GM13977 (cell line): ENCODE measurements at regions not wholly inside any gene's neighbourhood (a gene's known extent, or its start where the extent isn't known, plus 50 kb on each side); places are given as distances from the start of the nearest gene placed in this dataset.

ENCODE experiments used
- DNase-seq: peaks from one replicate; pipeline ENCODE4 v3.0.0; 2012; ENCODE audit warnings: low spot score
- in situ Hi-C: fragments of 300-500 bp; cut with MboI; formaldehyde crosslinking; loops from one replicate; pipeline ENCODE4 v1.12.0; 2022; ENCODE audit warnings: low sequenced_read_pairs, low pct_unique_long_range_greater_than_20kb, mixed read lengths, inconsistent platforms; ENCODE audit not compliant: unreplicated experiment
- TF ChIP-seq, protein P1 (sequence below): IDR thresholded peaks from 2 replicates; pipeline ENCODE4 v1.5.1; 2012; ENCODE audit warnings: mild to moderate bottlenecking, control low read depth; ENCODE audit not compliant: insufficient read depth; ENCODE audit errors: extremely low read depth, missing control alignments

DNA sequence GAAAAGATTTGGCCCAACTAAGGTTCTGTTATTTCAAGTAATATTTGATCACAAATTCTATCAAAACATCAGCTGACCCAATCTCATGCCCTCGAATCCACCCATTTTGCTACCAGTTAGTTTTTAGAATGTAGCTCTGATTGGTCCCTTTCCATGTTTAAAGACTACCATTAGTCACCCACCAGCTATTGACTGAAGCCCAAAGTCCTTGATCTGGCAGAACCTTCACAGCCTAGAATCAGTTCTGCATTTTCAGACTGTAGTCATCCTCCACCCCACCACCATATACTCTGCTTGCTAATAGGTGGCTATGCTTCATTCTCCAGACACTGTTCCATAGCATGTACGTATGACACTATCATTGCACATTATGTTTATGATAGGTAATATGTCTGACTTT lies 182.2 kb upstream of the TARS1 start:
- DNase-seq: no peak
- in situ Hi-C loops: no loop called here
- TF ChIP-seq, protein P1, sequence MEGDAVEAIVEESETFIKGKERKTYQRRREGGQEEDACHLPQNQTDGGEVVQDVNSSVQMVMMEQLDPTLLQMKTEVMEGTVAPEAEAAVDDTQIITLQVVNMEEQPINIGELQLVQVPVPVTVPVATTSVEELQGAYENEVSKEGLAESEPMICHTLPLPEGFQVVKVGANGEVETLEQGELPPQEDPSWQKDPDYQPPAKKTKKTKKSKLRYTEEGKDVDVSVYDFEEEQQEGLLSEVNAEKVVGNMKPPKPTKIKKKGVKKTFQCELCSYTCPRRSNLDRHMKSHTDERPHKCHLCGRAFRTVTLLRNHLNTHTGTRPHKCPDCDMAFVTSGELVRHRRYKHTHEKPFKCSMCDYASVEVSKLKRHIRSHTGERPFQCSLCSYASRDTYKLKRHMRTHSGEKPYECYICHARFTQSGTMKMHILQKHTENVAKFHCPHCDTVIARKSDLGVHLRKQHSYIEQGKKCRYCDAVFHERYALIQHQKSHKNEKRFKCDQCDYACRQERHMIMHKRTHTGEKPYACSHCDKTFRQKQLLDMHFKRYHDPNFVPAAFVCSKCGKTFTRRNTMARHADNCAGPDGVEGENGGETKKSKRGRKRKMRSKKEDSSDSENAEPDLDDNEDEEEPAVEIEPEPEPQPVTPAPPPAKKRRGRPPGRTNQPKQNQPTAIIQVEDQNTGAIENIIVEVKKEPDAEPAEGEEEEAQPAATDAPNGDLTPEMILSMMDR: no peak

DNA sequence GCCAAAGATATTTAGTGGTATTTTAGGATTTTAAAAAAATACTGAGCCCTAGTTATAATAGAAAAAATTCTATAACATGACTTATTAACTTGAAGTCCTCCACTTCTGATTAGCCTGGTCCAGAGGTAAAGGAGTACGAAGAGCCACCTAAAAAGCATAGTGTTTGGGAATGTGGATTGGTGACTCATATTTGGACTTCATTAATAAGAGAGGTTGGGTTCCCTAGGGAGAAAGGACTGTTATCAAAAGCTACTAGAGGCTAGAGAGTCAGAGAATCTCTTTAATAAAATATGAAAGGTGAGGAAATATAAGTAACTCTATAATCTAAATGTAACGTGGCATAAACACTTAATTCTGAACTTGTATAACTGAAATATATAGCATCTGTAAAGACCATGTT lies 180.7 kb upstream of the TARS1 start:
- no peak for DNase-seq
- TF ChIP-seq, protein P1: no peak
- in situ Hi-C loops: no loop called here

DNA sequence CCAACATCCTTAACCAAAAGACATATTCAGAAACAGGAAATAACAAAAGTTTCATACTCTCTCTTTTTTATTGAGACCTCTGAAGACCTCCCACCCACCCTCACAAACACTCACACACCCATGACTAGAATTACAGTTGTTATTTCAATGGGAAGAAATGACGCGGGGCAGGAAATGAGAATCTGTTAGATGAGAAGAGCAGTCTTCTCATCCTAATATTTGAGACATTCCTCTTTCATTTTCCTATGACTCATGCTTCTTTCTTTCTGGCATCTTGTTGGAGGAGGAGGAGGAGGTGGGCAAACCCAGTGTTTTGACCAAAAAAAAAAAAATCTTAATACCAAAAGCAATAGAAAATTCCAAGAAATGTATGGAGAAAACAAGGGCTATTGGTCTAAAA lies 179.5 kb upstream of the TARS1 start:
- in situ Hi-C loops: no loop called here
- TF ChIP-seq, protein P1: no peak
- DNase-seq: no peak

DNA sequence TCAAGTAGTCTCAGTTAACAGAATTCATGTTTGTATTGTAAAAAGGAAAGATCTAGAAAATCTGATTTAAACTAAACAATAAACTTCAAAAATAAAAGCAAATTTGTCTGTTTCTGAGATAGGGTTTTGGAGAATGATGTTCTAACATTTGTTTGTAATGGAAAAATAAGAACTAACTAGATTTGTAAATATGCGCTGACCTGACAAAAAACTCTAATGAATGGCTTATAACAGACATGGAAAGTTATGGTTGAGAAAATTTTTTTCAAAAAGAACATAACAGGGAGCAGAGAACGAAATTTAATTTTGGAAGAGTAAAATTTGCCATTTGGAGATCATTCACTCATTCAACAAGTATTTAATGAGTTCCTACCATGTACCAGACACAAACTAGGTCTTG lies 179.0 kb upstream of the TARS1 start:
- TF ChIP-seq, protein P1: no peak
- in situ Hi-C loops: no loop called here
- no peak for DNase-seq

DNA sequence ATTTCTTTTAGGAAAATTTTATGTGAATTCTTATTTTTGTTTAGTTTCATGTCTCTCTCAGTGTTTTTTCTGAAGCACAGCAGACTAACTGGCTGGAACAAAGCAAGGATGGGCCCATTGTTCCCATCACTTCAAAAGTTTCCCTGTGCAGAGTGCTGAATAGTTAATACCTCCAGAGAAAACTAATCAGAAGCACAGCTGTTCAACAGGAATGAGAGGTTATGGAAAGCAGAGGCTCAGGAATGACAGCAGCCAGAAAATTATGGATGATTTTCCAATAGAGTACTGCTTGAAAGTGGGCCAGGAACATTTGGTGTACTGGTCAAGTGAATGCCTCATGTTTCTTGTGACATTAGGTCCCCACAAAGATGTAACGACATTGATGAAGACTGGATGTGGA lies 173.0 kb upstream of the TARS1 start:
- DNase-seq: no peak
- in situ Hi-C loops: no loop called here
- TF ChIP-seq, protein P1: no peak

DNA sequence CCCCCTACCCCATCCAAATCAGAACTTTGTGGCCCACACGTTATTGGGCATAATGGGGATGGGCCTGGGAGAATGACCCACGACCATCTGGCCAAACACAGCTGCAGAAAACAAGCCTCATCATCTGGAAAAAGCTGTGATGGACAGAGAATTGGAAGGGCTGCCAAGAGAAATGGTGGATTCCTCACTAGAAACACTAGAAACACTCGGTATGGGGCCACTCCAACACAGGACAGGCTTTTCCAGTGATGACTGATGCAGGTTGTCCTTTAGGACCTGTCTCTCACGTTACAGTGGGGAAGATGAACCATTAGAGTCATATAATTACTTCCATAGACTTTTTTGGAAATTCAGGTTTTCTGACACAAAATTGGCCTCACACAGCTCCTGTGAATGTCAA lies 172.4 kb upstream of the TARS1 start:
- TF ChIP-seq, protein P1: no peak
- in situ Hi-C loops: no loop called here
- DNase-seq: no peak

DNA sequence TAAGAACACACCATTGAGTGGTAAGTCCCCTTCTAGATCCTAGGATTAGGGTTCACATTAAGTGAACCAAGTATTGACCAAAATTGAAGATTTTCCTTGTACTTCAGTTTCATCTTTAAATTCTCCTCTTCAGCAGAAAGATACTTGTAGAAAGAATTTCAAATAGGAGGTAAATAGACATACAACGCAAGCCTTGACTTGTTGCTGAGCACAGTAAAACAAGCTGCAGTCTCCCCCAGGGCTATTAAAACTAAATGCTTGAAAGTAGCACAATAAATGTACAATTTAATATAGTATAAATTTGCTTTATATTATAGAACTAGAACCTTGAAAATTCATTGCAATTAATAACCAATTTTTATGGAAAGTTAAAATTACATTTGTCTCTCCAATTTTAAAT lies 170.1 kb upstream of the TARS1 start:
- in situ Hi-C loops: no loop called here
- DNase-seq: no peak
- TF ChIP-seq, protein P1: no peak
